DMS 273 (cell line): ENCODE measurements at regions not wholly inside any gene's neighbourhood (a gene's known extent, or its start where the extent isn't known, plus 50 kb on each side); places are given as distances from the start of the nearest gene placed in this dataset.
"Not testable (repeated sequence)": the region's sequence is repeated elsewhere in the genome, so short reads cannot be mapped to it uniquely, and the experiment has no call there.

Source experiments
- DNase-seq: peaks from one replicate; lab custom pipeline; 2025; ENCODE audit not compliant: unreplicated experiment; lab: John Stamatoyannopoulos, UW

DNA sequence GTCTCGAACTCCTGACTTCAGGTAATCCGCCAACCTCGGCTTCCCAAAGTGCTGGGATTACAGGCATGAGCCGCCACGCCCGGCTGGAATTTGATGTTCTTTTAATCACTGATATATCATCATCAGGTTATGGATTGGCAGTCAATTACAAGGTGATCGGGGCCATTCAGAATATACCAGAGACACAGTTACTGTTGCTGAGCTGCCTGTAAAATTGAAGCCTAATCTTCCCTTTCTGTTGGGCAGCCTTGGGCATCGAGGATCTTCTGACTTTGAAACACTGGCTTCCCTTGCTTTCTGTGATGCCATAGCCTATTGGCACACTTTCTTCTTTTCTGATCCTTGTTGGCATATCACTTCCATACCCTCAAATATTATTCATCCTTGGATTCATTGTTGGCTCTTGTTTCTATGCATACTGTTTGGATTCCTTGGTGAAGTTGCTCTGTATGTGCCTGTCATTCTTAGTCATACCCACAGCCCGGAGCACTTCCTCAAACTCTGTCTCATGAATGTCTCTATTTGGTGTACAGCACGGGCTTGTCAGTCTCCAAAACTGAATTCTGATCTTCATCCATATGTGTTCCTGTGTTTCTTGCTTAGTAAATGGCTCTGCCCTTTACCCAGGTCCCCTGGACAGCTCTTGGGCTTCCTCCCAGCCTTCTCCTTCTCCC is 85.6 kb upstream of the CRYM start:
- DNase-seq = not testable (repeated sequence)

- DNase-seq = peak; percentile 18
Measured at GRCh38 chr16:21361612-21362227, 83.6 kb upstream of the CRYM start.

GRCh38 chr16:21361045-21361444 is 83.0 kb upstream of the CRYM start:
- peak; percentile 46 for DNase-seq

DNA sequence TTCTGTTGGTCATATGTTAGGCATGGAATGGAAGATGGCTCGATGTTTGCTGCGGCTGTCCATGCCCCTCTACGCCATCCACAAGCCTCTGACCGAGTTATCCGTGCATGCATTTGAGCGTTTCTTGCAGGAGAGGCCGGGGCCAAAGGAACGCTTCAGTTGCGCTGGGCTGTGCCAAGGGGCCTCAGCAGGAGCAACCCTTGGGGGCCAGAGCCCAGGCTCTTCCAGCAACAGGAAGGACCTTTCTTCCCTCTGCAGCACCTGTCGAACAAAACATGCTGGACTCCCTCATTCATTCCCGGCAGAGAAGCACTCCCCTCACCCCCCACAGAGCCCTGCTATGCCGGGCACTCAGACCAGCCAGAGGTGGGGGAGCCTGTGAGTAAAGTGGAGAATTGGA is 81.4 kb upstream of the CRYM start:
- not testable (repeated sequence) for DNase-seq

GRCh38 chr16:21358261-21358795 is 80.2 kb upstream of the CRYM start:
- not testable (repeated sequence) for DNase-seq

DNA sequence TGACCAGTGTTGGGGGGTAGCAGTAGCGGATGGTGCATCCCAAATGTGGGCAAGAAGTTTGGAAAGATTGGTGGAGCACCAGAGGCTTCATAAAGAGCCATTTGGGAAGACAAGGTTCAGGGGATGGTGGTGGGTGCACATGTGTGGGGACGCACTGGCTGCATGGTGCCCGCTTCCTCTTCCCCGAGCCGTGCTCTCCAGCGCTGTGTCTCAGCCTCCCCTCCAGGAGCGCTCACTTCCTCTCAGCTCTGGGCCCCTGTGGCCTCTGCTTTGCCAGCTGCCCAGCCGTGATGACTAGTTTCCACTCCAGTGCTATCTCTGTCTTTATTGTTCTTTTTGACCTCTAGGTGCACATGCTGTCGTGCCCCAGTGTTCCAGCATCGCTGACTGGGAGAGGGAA is 78.2 kb upstream of the CRYM start:
- DNase-seq = not testable (repeated sequence)

DNA sequence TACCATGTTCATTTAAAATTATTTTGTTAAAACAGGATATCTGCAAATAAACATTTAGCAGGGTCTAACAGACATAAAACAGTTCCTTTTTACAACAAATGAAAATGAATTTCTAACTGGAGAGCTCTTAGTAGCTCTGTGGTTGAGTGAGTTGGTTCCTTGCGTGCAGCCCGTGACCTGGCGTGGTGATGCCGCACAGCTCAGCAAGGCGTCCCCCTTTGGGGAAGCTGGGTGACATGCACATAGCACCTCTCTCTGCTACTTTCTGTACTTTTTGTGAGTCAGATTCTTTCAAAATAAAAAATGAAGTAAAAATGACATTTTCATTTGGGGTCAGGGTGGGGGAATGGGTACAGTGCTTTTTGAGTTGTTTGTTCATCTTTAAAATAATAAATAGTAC is 73.3 kb upstream of the CRYM start:
- DNase-seq = not testable (repeated sequence)

GRCh38 chr16:21350851-21351250 is 72.8 kb upstream of the CRYM start:
- DNase-seq = not testable (repeated sequence)

- not testable (repeated sequence) for DNase-seq
Measured at GRCh38 chr16:21349336-21349735, 71.2 kb upstream of the CRYM start.

DNA sequence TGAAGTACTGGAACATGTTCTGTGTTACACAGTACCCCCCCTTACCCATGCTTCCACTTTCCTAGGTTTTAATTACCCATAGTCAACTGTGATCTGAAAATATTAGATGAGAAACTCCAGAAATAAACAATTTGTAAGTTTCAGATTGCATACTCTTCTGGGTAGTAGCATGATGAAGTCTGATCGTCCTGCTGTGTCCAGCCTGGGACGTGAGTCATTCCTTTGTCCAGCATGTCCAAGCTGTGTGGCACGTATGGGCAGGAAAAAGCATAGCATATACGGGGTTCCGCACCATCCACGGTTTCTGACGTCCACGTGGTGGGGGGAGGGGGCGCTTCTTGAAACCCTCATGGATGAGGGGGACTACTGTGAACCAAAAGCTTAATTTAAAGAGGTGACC is 70.7 kb upstream of the CRYM start:
- not testable (repeated sequence) for DNase-seq

- not testable (repeated sequence) for DNase-seq
Measured at GRCh38 chr16:21347538-21347937, 69.4 kb upstream of the CRYM start.

DNA sequence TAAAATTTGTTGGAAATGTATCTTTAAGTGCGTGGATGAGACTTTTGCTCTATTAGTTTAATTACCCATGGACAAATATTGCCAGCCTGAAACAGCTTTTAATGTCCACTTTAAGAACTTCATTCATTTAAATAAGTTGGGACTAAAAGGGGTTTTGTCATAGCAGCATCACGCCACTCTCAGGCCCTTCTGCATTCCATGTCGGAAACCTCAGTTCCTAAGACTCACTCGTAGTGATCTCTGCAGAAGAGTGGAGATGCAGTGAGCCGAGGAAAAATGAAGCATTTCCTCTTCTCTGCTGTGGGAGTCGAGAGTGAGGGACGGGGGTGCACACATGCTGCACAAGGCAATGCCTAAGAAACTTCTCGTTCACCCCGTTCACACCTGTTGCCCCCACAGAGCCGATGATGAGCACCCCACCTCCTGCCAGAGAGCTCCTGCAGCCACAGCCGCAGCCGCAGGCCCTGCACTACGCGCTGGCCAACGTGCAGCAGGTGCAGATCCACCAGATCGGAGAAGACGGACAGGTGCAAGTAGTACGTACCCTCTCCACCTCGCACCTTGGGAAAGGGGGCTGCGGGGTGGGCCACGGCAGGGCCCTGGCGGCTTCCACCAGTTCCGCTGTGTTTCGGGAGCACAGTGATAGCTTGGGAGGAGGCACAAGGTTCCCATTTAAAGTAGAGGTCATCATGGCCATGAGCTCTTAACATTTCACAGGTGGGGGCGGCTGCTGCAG is 68.8 kb upstream of the CRYM start:
- not testable (repeated sequence) for DNase-seq

DNA sequence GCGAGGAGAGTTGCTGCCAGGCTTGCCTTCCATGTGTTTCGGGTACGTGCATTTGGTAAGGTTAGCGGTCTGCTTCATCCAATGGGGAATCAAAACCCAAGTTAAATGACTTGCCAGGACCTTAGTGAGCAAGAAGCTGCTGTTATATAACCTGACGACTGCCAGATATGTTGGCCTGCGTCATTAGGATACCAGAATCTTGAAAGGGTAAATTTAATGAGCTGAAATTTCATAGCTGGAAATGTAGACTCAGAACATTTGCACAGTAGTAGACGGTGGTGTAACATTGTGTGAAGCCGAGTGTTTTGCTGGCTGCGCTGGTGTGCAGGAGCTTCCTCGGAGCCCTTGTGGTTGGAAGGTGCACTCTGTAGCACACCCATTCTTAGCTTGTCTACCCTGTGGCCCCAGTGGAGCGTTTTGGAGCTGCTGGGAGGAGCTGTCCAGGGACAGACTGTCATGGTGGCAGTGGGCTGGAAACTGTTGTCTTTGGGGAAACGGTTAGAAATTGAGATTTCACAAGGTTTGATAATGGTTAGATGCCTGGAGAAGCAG is 66.3 kb upstream of the CRYM start:
- DNase-seq = not testable (repeated sequence)

GRCh38 chr16:21341101-21341500 is 63.0 kb upstream of the CRYM start:
- DNase-seq = no peak

DNA sequence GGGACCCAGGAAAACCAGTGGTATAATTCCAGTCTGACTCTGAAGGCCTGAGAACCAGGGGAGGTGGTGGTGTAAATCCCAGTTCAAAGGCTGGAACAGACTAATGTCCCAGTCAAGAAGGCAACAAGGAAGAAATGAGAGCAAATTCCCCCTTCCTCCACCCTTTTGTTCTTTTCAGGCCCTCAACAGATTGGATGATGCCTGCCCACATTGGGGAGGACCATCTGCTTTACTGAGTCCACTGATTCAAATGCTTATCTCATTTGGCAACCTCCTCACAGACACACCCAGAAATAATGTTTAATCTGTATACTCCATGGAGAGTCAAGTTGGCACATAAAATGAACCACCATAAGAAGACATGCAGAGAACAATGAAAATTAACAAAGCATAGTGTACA is 61.9 kb upstream of the CRYM start:
- DNase-seq = peak; percentile 39

- no peak for DNase-seq
Measured at GRCh38 chr16:21339269-21339641, 61.2 kb upstream of the CRYM start.

DNA sequence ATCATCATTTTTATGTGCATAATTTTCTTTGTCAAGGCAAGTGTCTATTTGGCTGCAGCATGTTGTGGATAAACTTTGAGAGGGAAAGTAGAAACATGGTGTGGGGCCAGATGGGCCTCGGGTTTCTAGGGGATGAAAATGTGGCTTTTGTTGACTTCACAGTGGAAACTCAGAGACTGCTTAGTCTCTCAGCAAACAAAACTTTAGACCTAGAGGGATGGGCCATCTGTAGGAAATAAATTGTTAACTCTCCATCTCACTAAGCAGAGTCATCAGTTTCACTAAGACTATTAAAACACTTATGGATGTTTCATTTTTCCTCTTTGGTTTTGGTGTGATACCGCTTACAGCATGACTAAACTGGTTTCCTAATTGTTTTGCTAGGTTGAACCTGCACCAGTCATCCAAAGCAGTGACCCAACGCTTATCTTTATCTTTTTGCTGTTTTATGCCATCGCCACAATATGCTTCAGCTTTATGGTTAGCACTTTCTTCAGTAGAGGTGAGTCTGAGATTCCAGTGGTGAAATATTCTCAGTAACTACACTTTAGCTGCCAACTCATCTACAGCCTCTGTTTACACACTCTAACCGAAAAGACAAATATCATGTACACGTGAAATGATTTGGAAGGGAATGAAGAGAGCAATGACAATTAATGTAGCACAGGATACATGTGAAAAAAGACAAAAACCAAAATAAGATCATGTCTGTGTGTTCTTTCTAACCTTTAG is 60.6 kb upstream of the CRYM start:
- DNase-seq = peak; percentile 8

DNA sequence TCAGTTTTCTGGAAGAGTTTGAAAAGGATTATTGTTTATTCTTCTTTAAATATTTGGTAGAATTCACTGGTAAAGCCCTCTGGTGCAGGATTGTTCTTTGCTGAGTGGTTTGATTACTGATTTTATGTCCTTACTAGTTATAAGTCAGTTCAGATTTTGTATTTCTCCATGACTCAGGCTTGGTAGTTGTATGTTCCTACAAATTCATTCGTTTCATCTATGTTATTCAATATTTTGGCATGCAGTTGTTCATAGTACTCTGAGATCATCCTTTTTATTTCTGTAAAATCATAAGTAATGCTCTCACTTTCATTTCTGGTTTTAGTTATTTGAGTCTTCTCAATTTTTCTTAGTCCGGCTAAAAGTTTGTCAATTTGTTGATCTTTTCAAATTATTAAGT is 58.1 kb upstream of the CRYM start:
- no peak for DNase-seq

- DNase-seq = not testable (repeated sequence)
Measured at GRCh38 chr16:21334188-21335146, 56.4 kb upstream of the CRYM start.

- not testable (repeated sequence) for DNase-seq
Measured at GRCh38 chr16:21333683-21334082, 55.6 kb upstream of the CRYM start.
